ENCODE measurements at regions not wholly inside any gene's neighbourhood (a gene's known extent, or its start where the extent isn't known, plus 50 kb on each side); places are given as distances from the start of the nearest gene placed in this dataset.

DNA sequence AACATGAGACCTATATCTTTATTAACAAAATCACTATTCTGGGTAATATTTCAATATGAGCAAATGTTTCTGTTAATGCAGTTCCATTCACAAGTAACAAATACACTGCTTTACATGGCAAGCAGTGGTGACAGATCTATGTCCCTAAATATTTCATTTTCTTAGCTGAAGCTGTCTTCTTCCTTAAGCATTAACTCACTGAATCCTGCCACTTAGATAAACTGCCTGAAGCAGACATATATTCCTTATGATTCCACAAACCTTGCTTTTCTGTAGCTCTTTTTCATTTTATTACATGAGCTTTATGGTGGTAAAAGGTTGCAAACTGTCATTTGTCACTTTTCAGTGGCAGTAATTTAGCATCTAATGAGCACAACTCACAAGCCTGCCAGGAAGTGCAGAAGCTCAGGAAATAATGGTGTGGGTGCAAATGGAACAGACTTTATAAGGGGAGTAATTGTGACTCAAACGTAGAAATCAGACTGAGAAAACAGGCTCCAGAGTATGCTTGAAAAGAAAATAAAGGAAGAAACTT, 217.2 kb downstream of the XPNPEP1 start:
- no peak for DNase-seq (ENCODE audit: low spot score)
- TF ChIP-seq, protein P1, sequence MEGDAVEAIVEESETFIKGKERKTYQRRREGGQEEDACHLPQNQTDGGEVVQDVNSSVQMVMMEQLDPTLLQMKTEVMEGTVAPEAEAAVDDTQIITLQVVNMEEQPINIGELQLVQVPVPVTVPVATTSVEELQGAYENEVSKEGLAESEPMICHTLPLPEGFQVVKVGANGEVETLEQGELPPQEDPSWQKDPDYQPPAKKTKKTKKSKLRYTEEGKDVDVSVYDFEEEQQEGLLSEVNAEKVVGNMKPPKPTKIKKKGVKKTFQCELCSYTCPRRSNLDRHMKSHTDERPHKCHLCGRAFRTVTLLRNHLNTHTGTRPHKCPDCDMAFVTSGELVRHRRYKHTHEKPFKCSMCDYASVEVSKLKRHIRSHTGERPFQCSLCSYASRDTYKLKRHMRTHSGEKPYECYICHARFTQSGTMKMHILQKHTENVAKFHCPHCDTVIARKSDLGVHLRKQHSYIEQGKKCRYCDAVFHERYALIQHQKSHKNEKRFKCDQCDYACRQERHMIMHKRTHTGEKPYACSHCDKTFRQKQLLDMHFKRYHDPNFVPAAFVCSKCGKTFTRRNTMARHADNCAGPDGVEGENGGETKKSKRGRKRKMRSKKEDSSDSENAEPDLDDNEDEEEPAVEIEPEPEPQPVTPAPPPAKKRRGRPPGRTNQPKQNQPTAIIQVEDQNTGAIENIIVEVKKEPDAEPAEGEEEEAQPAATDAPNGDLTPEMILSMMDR (IDR thresholded peaks at IDR 0.05): no peak
- H3K27ac ChIP-seq: no peak overlapping the region
- no peak overlapping the region for H3K4me3 ChIP-seq

DNA sequence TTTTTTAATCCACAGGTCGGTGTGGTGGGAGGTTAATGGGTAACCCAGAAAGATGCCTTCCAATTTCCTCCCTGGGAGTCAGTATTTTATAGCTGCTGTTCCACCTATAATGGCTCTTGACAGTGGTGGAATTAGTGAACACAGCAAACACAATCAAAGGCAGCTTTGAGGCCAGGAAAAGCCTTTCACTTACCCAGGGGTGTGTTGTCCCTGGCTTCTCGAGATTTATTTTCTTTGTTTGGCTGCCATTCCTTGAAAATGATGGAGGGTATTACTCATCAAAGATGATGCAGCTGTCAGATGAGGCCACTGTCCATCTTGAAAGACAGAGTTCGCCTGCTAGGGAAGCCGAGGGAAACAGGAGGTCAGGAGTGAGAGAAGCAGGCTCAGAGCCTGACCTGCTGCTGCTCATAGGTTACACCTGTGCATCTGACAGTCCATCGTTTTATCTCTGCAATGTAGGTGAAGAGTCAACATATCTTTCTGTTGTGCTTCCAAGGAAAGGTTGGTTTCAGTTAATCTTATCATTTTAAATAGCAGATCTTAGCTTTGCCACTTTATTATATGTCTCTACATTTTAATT, 221.6 kb downstream of the XPNPEP1 start:
- TF ChIP-seq, protein P1 (IDR thresholded peaks at IDR 0.05): no peak
- H3K4me3 ChIP-seq: no peak overlapping the region
- H3K27ac ChIP-seq: no peak overlapping the region
- DNase-seq (ENCODE audit: low spot score): no peak

DNA sequence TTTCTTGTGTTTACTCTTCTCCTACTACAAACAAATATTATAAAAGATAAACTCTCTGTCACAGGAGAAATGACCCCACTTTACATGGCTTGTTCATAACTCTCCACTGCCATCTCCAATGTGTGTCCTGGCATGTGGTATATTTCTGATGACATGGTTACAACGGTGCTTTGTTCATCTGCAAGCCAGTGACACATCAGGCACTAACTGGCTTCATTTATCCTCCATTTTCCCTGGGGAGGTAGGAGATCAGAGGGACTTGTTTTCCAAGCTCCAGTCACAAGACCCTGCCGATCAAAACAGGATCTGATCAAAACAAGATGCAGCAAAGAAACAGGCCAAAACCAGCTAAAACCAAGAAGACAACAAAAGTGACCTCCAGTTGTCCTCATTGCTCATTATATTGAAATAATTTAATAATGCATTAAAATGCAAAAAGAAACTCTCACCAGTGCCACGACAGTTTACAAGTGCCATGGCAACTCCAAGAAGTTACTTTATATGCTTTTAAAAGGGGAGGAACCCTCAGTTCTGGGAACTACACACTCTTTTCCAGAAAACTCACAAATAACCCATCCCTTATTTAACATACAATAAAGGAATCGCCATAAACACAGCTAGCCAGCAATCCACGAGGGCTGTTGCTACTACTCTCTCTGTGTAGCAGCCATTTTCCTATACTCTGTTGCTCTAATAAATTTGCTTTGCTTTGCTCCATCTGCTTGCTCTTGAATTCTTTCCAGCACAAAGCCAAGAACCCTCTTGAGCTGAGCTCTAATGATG, 224.2 kb downstream of the XPNPEP1 start:
- DNase-seq (ENCODE audit: low spot score): no peak
- Histone ChIP-seq H3K27ac (no peak overlapping the region), H3K4me3 (no peak overlapping the region)
- TF ChIP-seq, protein P1 (IDR thresholded peaks at IDR 0.05): no peak

DNA sequence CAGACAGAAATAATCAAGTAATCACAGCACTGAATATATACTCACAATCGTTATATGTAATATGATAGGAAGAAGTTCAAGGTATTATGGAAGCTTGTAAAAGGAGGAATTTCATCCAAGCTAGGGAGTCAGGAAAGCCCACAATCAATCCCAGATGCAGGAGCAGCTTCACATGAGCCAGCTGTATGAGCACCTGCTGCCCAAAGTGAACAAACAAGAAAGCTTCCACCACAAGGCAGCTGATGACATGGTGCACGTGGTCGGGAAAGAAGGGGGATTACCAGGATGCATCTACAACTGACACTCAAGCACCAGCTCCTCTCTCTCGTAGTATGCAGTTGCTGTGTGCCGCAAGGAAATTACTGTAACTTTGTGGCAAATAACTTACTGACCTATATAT, 225.2 kb downstream of the XPNPEP1 start:
- DNase-seq (ENCODE audit: low spot score): no peak
- Histone ChIP-seq H3K27ac (no peak overlapping the region), H3K4me3 (no peak overlapping the region)
- TF ChIP-seq, protein P1 (IDR thresholded peaks at IDR 0.05): no peak

DNA sequence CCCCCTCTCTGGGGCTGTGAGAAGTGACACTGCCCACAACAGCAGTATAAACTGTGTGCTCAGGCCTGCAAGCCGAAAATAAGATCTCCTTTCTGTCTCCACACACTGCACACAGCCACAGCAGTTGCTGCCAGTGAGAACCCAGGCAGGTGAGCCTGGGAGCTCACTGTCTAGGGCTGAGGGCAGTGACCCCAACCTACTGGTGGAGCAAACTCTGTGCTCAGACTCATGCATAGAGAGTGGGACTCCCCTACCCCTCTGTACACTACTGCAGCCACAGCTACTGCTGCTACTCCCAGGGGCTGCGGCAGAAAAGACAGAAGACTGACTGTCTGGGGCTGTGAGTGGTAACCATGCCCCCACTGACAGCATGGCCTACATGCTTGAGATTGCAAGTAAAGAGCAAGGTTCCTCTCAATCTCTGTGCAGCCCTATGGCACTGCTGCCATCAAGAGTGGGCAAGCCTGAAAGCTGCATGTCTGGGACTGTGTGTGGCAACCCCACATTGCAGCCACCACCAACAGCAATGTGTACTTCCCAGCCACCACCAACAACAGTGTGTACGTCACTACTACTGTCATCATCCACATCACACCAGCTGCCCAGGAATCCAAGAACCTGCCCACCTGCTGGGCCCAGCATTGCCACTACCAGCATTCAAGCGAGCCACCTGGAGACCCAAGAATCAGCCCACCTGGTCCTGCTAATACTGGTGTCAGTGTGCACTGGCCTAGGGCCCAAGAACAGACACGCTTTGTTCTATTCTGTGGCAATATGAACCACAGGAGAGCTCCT, 226.1 kb downstream of the XPNPEP1 start:
- TF ChIP-seq, protein P1 (IDR thresholded peaks at IDR 0.05): no peak
- Histone ChIP-seq H3K4me3 (no peak overlapping the region), H3K27ac (no peak overlapping the region)
- DNase-seq (ENCODE audit: low spot score): no peak

DNA sequence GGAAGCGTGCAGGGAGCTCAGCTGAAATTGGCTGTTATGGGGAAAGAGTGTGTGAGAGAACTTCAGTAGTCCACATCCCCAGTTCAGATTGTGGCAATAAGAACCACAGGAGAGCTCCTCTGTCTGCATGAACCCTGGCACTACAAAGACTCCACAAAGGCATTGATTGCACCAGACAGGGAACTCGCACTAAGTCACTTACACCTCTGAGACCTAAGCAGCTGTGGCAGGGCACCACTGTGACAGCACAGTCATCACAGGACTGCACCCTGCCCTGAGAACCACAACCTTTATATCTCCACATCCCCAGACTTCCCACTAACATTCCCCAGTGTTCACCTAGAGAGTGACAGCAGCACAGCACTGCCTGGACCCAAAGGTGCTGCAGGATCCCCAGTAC, 226.8 kb downstream of the XPNPEP1 start:
- TF ChIP-seq, protein P1 (IDR thresholded peaks at IDR 0.05): no peak
- Histone ChIP-seq H3K27ac (no peak overlapping the region), H3K4me3 (no peak overlapping the region)
- DNase-seq (ENCODE audit: low spot score): no peak
